SU-DHL-6 (cell line): ENCODE measurements at regions not wholly inside any gene's neighbourhood (a gene's known extent, or its start where the extent isn't known, plus 50 kb on each side); places are given as distances from the start of the nearest gene placed in this dataset.

Source experiments
- H2AFZ ChIP-seq: fragments of 200-600 bp; sonication (generic); 2 replicates; pipeline ENCODE4 v1.6.1; 2014; ENCODE audit warnings: low read depth, mild to moderate bottlenecking, moderate library complexity, mixed read lengths, antibody characterized with exemption, low read length; ENCODE audit not compliant: severe bottlenecking
- H3F3A ChIP-seq: fragments of 200-600 bp; shearing (Covaris generic); 2 replicates; pipeline ENCODE4 v1.6.0; 2016; ENCODE audit warnings: antibody characterized with exemption, mild to moderate bottlenecking; ENCODE audit not compliant: insufficient read depth
- H3K27ac ChIP-seq: fragments of 200-600 bp; sonication (generic); 2 replicates; pipeline ENCODE4 v1.5.1; 2016; ENCODE audit warnings: low read depth, mild to moderate bottlenecking, low read length, moderate library complexity, mixed read lengths
- H3K27me3 ChIP-seq: fragments of 200-600 bp; sonication (generic), shearing (Covaris generic); 2 replicates; pipeline ENCODE4 v1.6.0; 2014; ENCODE audit warnings: mild to moderate bottlenecking, low read length
- H3K36me3 ChIP-seq: fragments of 200-600 bp; sonication (generic); 2 replicates; pipeline ENCODE4 v1.6.1; 2014; ENCODE audit warnings: mild to moderate bottlenecking, low read length, mixed read lengths
- H3K4me2 ChIP-seq: fragments of 300-600, 200-600 bp; shearing (Covaris generic), sonication (generic); 2 replicates; pipeline ENCODE4 v1.6.0; 2014; ENCODE audit warnings: low read length, low read depth, mild to moderate bottlenecking; ENCODE audit not compliant: poor library complexity, severe bottlenecking
- H3K4me3 ChIP-seq: fragments of 200-600 bp; sonication (generic); 2 replicates; pipeline ENCODE4 v1.5.1; 2014; ENCODE audit warnings: antibody characterized with exemption, low read length, mild to moderate bottlenecking, mixed read lengths; ENCODE audit not compliant: insufficient read depth, poor library complexity, severe bottlenecking
- H3K79me2 ChIP-seq: fragments of 200-600 bp; sonication (generic); 2 replicates; pipeline ENCODE4 v1.6.1; 2014; ENCODE audit warnings: mild to moderate bottlenecking, low read length, moderate library complexity; ENCODE audit not compliant: insufficient read depth
- H3K9ac ChIP-seq: fragments of 200-600 bp; sonication (generic); 2 replicates; pipeline ENCODE4 v1.7.0; 2014; ENCODE audit warnings: mild to moderate bottlenecking, low read length
- H3K9me2 ChIP-seq: fragments of 200-600 bp; sonication (generic); replicated peaks from 2 replicates; pipeline ENCODE4 v1.6.1; 2014; ENCODE audit warnings: low read length; ENCODE audit not compliant: insufficient read depth
- H3K9me3 ChIP-seq: fragments of 200-600 bp; sonication (generic); 2 replicates; pipeline ENCODE4 v1.6.1; 2014; ENCODE audit warnings: low read length, mixed read lengths; ENCODE audit not compliant: insufficient read depth
- H4K20me1 ChIP-seq: fragments of 200-600 bp; sonication (generic); 2 replicates; pipeline ENCODE4 v1.6.1; 2014; ENCODE audit warnings: low read depth, mild to moderate bottlenecking, antibody characterized with exemption, low read length, moderate library complexity, mixed read lengths
- EZH2phosphoT487 ChIP-seq: fragments of 200-600 bp; sonication (generic), shearing (Covaris generic); conservative IDR thresholded peaks from 2 replicates; pipeline ENCODE4 v1.6.1; 2018; ENCODE audit warnings: mild to moderate bottlenecking, antibody characterized with exemption, low read length, moderate library complexity, mixed read lengths
- TF ChIP-seq, protein P1 (sequence below): fragments of 200-600 bp; sonication (generic); IDR thresholded peaks from one replicate; pipeline ENCODE4 v1.5.1; 2017; ENCODE audit warnings: antibody characterized with exemption, mild to moderate bottlenecking, low read length, moderate library complexity; ENCODE audit not compliant: insufficient read depth, poor library complexity, severe bottlenecking

GRCh38 chr3:117129516-117129915, 419.9 kb downstream of the TUSC7 start:
- Histone ChIP-seq H3F3A (no peaks in the 10 kb centered on the region), H4K20me1 (no peaks in the 10 kb centered on the region), H3K9me3 (no peaks in the 10 kb centered on the region), H3K9ac (no peak overlapping the region), H3K79me2 (no peaks in the 10 kb centered on the region), H3K27ac (no peak overlapping the region), H3K4me3 (no peak overlapping the region), H3K9me2 (no peaks in the 10 kb centered on the region), H3K4me2 (no peak overlapping the region), H3K27me3 (no peaks in the 10 kb centered on the region), H3K36me3 (no peaks in the 10 kb centered on the region), H2AFZ (no peak overlapping the region)
- TF ChIP-seq, protein P1, sequence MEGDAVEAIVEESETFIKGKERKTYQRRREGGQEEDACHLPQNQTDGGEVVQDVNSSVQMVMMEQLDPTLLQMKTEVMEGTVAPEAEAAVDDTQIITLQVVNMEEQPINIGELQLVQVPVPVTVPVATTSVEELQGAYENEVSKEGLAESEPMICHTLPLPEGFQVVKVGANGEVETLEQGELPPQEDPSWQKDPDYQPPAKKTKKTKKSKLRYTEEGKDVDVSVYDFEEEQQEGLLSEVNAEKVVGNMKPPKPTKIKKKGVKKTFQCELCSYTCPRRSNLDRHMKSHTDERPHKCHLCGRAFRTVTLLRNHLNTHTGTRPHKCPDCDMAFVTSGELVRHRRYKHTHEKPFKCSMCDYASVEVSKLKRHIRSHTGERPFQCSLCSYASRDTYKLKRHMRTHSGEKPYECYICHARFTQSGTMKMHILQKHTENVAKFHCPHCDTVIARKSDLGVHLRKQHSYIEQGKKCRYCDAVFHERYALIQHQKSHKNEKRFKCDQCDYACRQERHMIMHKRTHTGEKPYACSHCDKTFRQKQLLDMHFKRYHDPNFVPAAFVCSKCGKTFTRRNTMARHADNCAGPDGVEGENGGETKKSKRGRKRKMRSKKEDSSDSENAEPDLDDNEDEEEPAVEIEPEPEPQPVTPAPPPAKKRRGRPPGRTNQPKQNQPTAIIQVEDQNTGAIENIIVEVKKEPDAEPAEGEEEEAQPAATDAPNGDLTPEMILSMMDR = no peak
- TF ChIP-seq EZH2phosphoT487 = no peak

DNA sequence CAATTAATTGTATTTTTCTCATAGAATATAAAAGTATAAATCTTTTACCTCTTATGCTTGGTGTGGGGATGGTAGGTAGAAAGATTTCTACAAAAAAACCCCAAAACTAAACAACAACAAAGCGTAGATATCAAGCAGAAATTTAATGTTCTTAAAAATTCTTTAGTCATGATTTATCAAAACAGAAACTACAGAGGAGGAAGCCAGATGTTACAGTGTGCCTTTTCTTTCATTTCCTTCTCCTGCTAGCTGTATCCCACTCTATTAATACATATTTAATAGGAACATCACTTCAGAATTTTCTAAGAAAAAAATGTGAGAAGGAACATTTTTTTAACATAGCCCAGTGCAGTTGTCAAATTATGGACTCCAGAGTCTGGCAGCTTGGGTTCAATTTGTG, 420.6 kb downstream of the TUSC7 start:
- Histone ChIP-seq H3K9ac (no peak overlapping the region), H3K9me3 (no peaks in the 10 kb centered on the region), H3K4me3 (no peak overlapping the region), H3F3A (no peaks in the 10 kb centered on the region), H3K9me2 (no peaks in the 10 kb centered on the region), H3K79me2 (no peaks in the 10 kb centered on the region), H3K36me3 (no peaks in the 10 kb centered on the region), H4K20me1 (no peaks in the 10 kb centered on the region), H3K27ac (no peak overlapping the region), H2AFZ (no peak overlapping the region), H3K27me3 (no peaks in the 10 kb centered on the region), H3K4me2 (no peak overlapping the region)
- TF ChIP-seq EZH2phosphoT487 = no peak
- TF ChIP-seq, protein P1 = no peak

DNA sequence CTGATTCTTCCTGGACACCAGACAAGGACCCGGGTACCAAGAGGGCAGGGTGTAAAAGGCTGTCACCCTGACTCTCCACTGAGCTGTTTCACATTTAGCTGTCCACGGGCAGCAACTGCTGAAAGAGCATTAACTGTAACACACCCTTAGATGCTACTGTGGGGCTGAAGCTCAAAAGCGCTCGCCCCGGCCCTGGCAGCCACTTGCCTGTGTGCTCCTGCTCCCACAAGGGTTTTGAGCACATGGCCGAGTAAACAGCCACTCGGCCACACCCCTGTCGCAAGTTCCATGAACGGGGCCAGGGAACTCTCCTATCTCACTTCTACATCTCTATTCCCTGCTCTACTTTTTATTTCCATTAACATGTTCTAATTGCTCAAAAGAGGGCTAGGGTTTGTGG, 421.7 kb downstream of the TUSC7 start:
- Histone ChIP-seq H4K20me1 (no peaks in the 10 kb centered on the region), H3K36me3 (no peaks in the 10 kb centered on the region), H3K9me2 (no peaks in the 10 kb centered on the region), H3K4me3 (no peak overlapping the region), H3K9me3 (no peaks in the 10 kb centered on the region), H3K9ac (no peak overlapping the region), H3K27me3 (no peaks in the 10 kb centered on the region), H2AFZ (no peak overlapping the region), H3K4me2 (no peak overlapping the region), H3F3A (no peaks in the 10 kb centered on the region), H3K27ac (no peak overlapping the region), H3K79me2 (no peaks in the 10 kb centered on the region)
- no peak for TF ChIP-seq EZH2phosphoT487
- TF ChIP-seq, protein P1 = no peak

DNA sequence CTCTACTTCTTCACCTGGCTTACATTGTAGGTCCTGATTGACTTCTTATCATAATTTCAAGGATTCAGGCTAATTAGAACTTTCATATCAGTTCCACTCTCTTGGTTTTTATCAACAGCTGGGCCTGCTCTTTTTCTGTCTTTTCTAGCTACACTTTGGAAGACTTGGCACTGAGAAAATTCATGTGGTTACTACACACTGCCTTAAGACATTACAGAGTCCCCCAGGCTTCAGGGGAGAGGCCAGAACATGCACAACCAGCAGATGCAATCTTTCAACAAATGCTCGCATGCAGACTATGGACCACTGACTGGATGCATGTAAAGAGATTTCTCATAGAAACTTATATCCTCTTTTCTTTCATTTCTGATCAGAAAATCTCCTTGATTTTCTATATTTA, 423.5 kb downstream of the TUSC7 start:
- Histone ChIP-seq H3K9me3 (no peaks in the 10 kb centered on the region), H3K4me3 (no peak overlapping the region), H3F3A (no peaks in the 10 kb centered on the region), H2AFZ (no peak overlapping the region), H3K9me2 (no peaks in the 10 kb centered on the region), H3K4me2 (no peak overlapping the region), H4K20me1 (no peaks in the 10 kb centered on the region), H3K27me3 (no peaks in the 10 kb centered on the region), H3K79me2 (no peaks in the 10 kb centered on the region), H3K36me3 (no peaks in the 10 kb centered on the region), H3K27ac (no peak overlapping the region), H3K9ac (no peak overlapping the region)
- TF ChIP-seq, protein P1 = no peak
- TF ChIP-seq EZH2phosphoT487 = no peak
